IMR-90 (cell line): ENCODE measurements at regions not wholly inside any gene's neighbourhood (a gene's known extent, or its start where the extent isn't known, plus 50 kb on each side); places are given as distances from the start of the nearest gene placed in this dataset.

Source experiments
- BHLHE40 ChIP-seq: fragments of 150-350 bp; IDR thresholded peaks from 2 replicates; pipeline ENCODE4 v1.6.1; 2016; ENCODE audit warnings: mild to moderate bottlenecking, low read depth, low read length
- MAFK ChIP-seq: IDR thresholded peaks from 2 replicates; pipeline ENCODE4 v1.6.1; 2012; ENCODE audit warnings: low read depth, low read length, improper control_type of control experiment
- MXI1 ChIP-seq: IDR thresholded peaks from 2 replicates; pipeline ENCODE4 v1.6.1; 2012; ENCODE audit warnings: low read depth, mild to moderate bottlenecking, low read length, moderate library complexity, borderline replicate concordance
- POLR2A ChIP-seq: IDR thresholded peaks from 2 replicates; pipeline ENCODE4 v1.6.1; 2012; ENCODE audit warnings: mild to moderate bottlenecking, low read depth, low read length
- RAD21 ChIP-seq: IDR thresholded peaks from 2 replicates; pipeline ENCODE4 v1.6.1; 2012; ENCODE audit warnings: low read length, improper control_type of control experiment
- RCOR1 ChIP-seq: IDR thresholded peaks from 2 replicates; pipeline ENCODE4 v1.6.1; 2012; ENCODE audit warnings: mild to moderate bottlenecking, low read length, improper control_type of control experiment; ENCODE audit not compliant: insufficient replicate concordance
- SMC3 ChIP-seq: fragments of 150-350 bp; IDR thresholded peaks from 2 replicates; pipeline ENCODE4 v1.6.1; 2016; ENCODE audit warnings: low read depth, mild to moderate bottlenecking, antibody characterized with exemption, low read length, moderate library complexity
- TF ChIP-seq, protein P1 (sequence below): conservative IDR thresholded peaks from 2 replicates; pipeline ENCODE4 v1.5.1; 2012; ENCODE audit warnings: mild to moderate bottlenecking, low read depth, low read length, improper control_type of control experiment

DNA sequence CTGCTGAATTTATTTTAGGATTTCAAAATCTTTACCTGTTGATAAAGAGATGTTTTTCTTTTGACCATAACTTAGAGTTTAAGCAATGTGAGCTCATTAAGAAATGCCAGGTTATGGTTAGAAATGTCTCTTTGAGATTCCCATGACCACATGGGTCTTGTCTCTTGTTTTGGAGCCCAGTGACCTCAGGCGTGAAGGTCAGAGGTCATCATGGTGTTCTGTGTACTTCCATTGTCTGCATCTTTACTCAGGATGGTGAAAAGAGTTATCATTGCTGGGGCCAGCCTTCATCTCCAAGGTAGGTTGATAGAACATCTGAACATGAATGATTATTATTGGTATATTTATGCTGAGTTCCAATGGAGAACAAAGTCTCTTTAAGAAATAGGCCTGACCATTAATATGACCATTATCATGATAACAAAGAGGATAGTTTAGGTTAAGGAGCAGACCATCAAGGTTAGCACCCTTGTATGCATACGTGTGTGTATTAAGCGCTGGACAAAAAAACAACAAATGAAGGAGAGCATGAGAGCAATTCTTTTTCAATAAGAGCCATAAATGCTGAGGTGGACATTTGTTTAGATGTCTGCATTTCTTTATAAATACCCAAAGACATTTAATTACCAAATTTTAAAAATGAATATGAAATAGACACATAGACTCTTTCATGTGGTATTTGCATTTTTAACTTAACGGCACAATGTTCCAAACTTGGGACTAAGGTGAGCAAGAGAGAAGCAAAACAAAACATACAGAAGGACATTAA lies 120.6 kb upstream of the PAQR3 start:
- TF ChIP-seq, protein P1, sequence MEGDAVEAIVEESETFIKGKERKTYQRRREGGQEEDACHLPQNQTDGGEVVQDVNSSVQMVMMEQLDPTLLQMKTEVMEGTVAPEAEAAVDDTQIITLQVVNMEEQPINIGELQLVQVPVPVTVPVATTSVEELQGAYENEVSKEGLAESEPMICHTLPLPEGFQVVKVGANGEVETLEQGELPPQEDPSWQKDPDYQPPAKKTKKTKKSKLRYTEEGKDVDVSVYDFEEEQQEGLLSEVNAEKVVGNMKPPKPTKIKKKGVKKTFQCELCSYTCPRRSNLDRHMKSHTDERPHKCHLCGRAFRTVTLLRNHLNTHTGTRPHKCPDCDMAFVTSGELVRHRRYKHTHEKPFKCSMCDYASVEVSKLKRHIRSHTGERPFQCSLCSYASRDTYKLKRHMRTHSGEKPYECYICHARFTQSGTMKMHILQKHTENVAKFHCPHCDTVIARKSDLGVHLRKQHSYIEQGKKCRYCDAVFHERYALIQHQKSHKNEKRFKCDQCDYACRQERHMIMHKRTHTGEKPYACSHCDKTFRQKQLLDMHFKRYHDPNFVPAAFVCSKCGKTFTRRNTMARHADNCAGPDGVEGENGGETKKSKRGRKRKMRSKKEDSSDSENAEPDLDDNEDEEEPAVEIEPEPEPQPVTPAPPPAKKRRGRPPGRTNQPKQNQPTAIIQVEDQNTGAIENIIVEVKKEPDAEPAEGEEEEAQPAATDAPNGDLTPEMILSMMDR = no peak
- TF ChIP-seq POLR2A (no peak), MAFK (peak; percentile 62), MXI1 (no peak), BHLHE40 (no peak), RAD21 (no peak), RCOR1 (no peak), SMC3 (no peak)
